ENCODE measurements at regions not wholly inside any gene's neighbourhood (a gene's known extent, or its start where the extent isn't known, plus 50 kb on each side); places are given as distances from the start of the nearest gene placed in this dataset.

DNA sequence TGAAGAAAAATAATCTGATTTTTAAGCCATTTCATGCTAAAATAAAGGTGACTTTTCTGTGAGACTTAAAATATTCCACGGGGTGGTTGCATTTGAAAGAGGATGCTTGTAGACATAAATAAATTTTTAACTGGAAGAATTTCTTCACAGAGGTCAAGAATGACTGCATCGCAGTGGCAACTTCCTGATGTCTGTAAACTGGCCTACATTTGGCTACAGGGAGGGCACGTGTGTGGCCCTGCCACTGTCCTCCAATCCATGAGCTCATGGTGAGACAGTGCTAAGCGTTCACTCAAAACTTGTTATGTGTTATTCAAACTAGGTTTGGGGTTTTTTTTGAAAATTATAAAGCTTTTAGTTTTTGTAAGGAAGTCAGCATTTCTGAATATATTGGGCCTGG is 1089.3 kb downstream of the EFNB2 start:
- TF ChIP-seq EZH2 (IDR thresholded peaks at IDR 0.05; ENCODE audit: low read depth, unreplicated experiment) (no peak), POLR2AphosphoS5 (IDR thresholded peaks at IDR 0.05; ENCODE audit: low read depth) (no peak)
- TF ChIP-seq, protein P1, sequence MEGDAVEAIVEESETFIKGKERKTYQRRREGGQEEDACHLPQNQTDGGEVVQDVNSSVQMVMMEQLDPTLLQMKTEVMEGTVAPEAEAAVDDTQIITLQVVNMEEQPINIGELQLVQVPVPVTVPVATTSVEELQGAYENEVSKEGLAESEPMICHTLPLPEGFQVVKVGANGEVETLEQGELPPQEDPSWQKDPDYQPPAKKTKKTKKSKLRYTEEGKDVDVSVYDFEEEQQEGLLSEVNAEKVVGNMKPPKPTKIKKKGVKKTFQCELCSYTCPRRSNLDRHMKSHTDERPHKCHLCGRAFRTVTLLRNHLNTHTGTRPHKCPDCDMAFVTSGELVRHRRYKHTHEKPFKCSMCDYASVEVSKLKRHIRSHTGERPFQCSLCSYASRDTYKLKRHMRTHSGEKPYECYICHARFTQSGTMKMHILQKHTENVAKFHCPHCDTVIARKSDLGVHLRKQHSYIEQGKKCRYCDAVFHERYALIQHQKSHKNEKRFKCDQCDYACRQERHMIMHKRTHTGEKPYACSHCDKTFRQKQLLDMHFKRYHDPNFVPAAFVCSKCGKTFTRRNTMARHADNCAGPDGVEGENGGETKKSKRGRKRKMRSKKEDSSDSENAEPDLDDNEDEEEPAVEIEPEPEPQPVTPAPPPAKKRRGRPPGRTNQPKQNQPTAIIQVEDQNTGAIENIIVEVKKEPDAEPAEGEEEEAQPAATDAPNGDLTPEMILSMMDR (conservative IDR thresholded peaks at IDR 0.05; ENCODE audit: low read depth in 2 of 2), result no peak

Measured in GM23338 (cell line).